ENCODE measurements at regions not wholly inside any gene's neighbourhood (a gene's known extent, or its start where the extent isn't known, plus 50 kb on each side); places are given as distances from the start of the nearest gene placed in this dataset.

DNA sequence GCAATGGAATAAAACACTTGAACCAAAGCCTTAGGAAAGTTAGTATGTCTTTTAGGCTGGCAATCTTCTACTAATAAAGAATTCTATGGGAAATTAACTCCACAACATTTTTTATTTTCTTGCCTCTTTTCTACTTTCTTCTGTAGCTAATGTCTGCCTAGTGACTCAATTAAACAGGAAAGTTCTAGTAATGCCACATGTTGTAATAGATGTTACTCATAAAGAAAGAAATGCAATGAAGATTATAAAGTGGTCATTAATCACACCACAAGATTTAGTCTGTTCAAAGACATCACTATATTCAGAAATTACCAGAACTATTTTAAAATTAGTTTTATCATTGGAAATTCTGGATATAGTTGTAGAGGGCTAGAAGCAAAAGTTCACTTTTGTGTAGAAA is 329.7 kb downstream of the SI start:
- TF ChIP-seq CTCF (conservative IDR thresholded peaks at IDR 0.05 in 1 of 2, IDR thresholded peaks at IDR 0.05 in 1 of 2; ENCODE audit: low read depth in 1 of 2, low read length in 2 of 2), result no peak
- no peak for TF ChIP-seq EZH2 (IDR thresholded peaks at IDR 0.05; ENCODE audit: low read length, missing control alignments)
